HEK293 (cell line): ENCODE measurements at regions not wholly inside any gene's neighbourhood (a gene's known extent, or its start where the extent isn't known, plus 50 kb on each side); places are given as distances from the start of the nearest gene placed in this dataset.

Experiments
- CTCF ChIA-PET: fragments of 350-600 bp; formaldehyde crosslinking; extraction: SDS; loops from one replicate; lab custom pipeline; 2021; ENCODE audit warnings: antibody characterized with exemption; lab: Yijun Ruan, JAX
- POLR2A ChIA-PET: fragments of 300-600 bp; formaldehyde crosslinking; extraction: SDS; loops from one replicate; lab custom pipeline; 2020; ENCODE audit warnings: antibody characterized with exemption, inconsistent platforms; lab: Yijun Ruan, JAX
- H3K27ac ChIP-seq: fragments of 200-500 bp; sonication (Bioruptor generic); 2 replicates; pipeline ENCODE4 v1.5.1; 2014; ENCODE audit warnings: low read depth, low read length, control low read depth, inconsistent platforms; ENCODE audit errors: extremely low read depth
- H3K36me3 ChIP-seq, 2 experiments: fragments of 200-500 bp in 1 of 2; sonication (Bioruptor generic) in 1 of 2; 1 replicate in 1 of 2; 2 replicates in 1 of 2; pipeline ENCODE4 v1.5.1; 2014 to 2017; ENCODE audit warnings: inconsistent platforms in 2 of 2, low read length in 2 of 2; ENCODE audit not compliant: control insufficient read depth in 2 of 2, insufficient read depth in 1 of 2
- H3K4me1 ChIP-seq: fragments of 200-500 bp; sonication (Bioruptor generic); 2 replicates; pipeline ENCODE4 v1.5.1; 2014; ENCODE audit warnings: mild to moderate bottlenecking, low read length, inconsistent platforms; ENCODE audit not compliant: control insufficient read depth, insufficient read depth
- H3K4me3 ChIP-seq: 2 replicates; pipeline ENCODE4 v1.5.1; 2011; ENCODE audit warnings: low read depth, mild to moderate bottlenecking, control low read depth, low read length, moderate library complexity
- H3K9me3 ChIP-seq: fragments of 200-500 bp; sonication (Bioruptor generic); 2 replicates; pipeline ENCODE4 v1.5.1; 2014; ENCODE audit warnings: low read depth, low read length, inconsistent platforms; ENCODE audit not compliant: control insufficient read depth, insufficient read depth
- EGR2 ChIP-seq: fragments of 450-650 bp; formaldehyde crosslinking; IDR thresholded peaks from 2 replicates; pipeline ENCODE4 v1.5.1; 2016; ENCODE audit warnings: low read depth, missing biosample characterization, missing genetic modification characterization
- HOXD13 ChIP-seq: sonication (generic); formaldehyde crosslinking; IDR thresholded peaks from 2 replicates; pipeline ENCODE4 v1.8.0; 2022; ENCODE audit warnings: missing genetic modification reagents, borderline replicate concordance
- IKZF3 ChIP-seq: fragments of 450-650 bp; IDR thresholded peaks from 2 replicates; pipeline ENCODE4 v1.5.0; 2018; ENCODE audit warnings: missing biosample characterization, mild to moderate bottlenecking, missing genetic modification characterization, moderate library complexity
- SETDB1 ChIP-seq: IDR thresholded peaks from one replicate; pipeline ENCODE4 v1.6.1; 2017; ENCODE audit warnings: mild to moderate bottlenecking, low read length, moderate library complexity, mixed read lengths; ENCODE audit not compliant: insufficient read length
- TRIM28 ChIP-seq: IDR thresholded peaks from 2 replicates; pipeline ENCODE4 v1.6.1; 2011; ENCODE audit warnings: low read length, control low read depth, borderline replicate concordance
- TSHZ1 ChIP-seq: fragments of 450-650 bp; formaldehyde crosslinking; IDR thresholded peaks from 2 replicates; pipeline ENCODE4 v1.5.1; 2016; ENCODE audit warnings: missing biosample characterization, missing genetic modification characterization, borderline replicate concordance
- WT1 ChIP-seq: fragments of 450-650 bp; formaldehyde crosslinking; IDR thresholded peaks from 2 replicates; pipeline ENCODE4 v1.5.1; 2016; ENCODE audit warnings: missing biosample characterization, missing genetic modification characterization
- ZBTB20 ChIP-seq: fragments of 450-650 bp; formaldehyde crosslinking; IDR thresholded peaks from 2 replicates; pipeline ENCODE4 v1.5.1; 2016; ENCODE audit warnings: missing biosample characterization, missing genetic modification characterization
- ZBTB44 ChIP-seq: fragments of 450-650 bp; IDR thresholded peaks from 2 replicates; pipeline ENCODE4 v1.5.1; 2018; ENCODE audit warnings: missing biosample characterization, mild to moderate bottlenecking, missing genetic modification characterization
- ZBTB7A ChIP-seq: fragments of 450-650 bp; formaldehyde crosslinking; IDR thresholded peaks from 2 replicates; pipeline ENCODE4 v1.5.1; 2016; ENCODE audit warnings: low read depth, missing biosample characterization, missing genetic modification characterization
- ZNF133 ChIP-seq: fragments of 450-650 bp; formaldehyde crosslinking; IDR thresholded peaks from 2 replicates; pipeline ENCODE4 v1.5.1; 2016; ENCODE audit warnings: missing biosample characterization, missing genetic modification characterization
- ZNF146 ChIP-seq: fragments of 450-650 bp; formaldehyde crosslinking; IDR thresholded peaks from 2 replicates; pipeline ENCODE4 v1.5.1; 2016; ENCODE audit warnings: missing biosample characterization, missing genetic modification characterization
- ZNF157 ChIP-seq: fragments of 450-650 bp; formaldehyde crosslinking; IDR thresholded peaks from 2 replicates; pipeline ENCODE4 v1.5.1; 2016; ENCODE audit warnings: missing biosample characterization, missing genetic modification characterization
- ZNF19 ChIP-seq: fragments of 450-650 bp; formaldehyde crosslinking; IDR thresholded peaks from 2 replicates; pipeline ENCODE4; 2016; ENCODE audit warnings: missing biosample characterization, missing genetic modification characterization, low read depth
- ZNF221 ChIP-seq: fragments of 450-650 bp; formaldehyde crosslinking; IDR thresholded peaks from 2 replicates; pipeline ENCODE4 v1.5.1; 2017; ENCODE audit warnings: missing biosample characterization, missing genetic modification characterization, borderline replicate concordance
- ZNF274 ChIP-seq, 2 experiments: fragments of 200-500 bp in 1 of 2; fragments of 450-650 bp in 1 of 2; sonication (Bioruptor generic) in 1 of 2; formaldehyde crosslinking in 1 of 2; IDR thresholded peaks; 2 replicates each; pipeline versions ENCODE4 v1.5.1 to v1.6.1; 2014 to 2016; ENCODE audit warnings: borderline replicate concordance in 1 of 2, inconsistent platforms in 1 of 2, low read length in 1 of 2, missing biosample characterization in 1 of 2, missing genetic modification characterization in 1 of 2
- ZNF311 ChIP-seq: fragments of 450-650 bp; formaldehyde crosslinking; IDR thresholded peaks from 2 replicates; pipeline ENCODE4 v1.5.1; 2017; ENCODE audit warnings: missing biosample characterization, missing genetic modification characterization, borderline replicate concordance
- ZNF354C ChIP-seq: fragments of 450-650 bp; formaldehyde crosslinking; IDR thresholded peaks from 2 replicates; pipeline ENCODE4 v1.5.1; 2016; ENCODE audit warnings: missing biosample characterization, missing genetic modification characterization, low read depth, borderline replicate concordance
- ZNF426 ChIP-seq: fragments of 450-650 bp; formaldehyde crosslinking; IDR thresholded peaks from 2 replicates; pipeline ENCODE4 v1.5.1; 2017; ENCODE audit warnings: missing biosample characterization, missing genetic modification characterization, mild to moderate bottlenecking, inconsistent platforms, moderate library complexity
- ZNF544 ChIP-seq: fragments of 450-650 bp; formaldehyde crosslinking; IDR thresholded peaks from 2 replicates; pipeline ENCODE4 v1.5.0; 2017; ENCODE audit warnings: missing biosample characterization, missing genetic modification characterization
- ZNF571 ChIP-seq: fragments of 450-650 bp; formaldehyde crosslinking; IDR thresholded peaks from 2 replicates; pipeline ENCODE4 v1.5.0; 2017; ENCODE audit warnings: missing biosample characterization, missing genetic modification characterization
- ZNF701 ChIP-seq: fragments of 450-650 bp; formaldehyde crosslinking; IDR thresholded peaks from 2 replicates; pipeline ENCODE4 v1.5.1; 2016; ENCODE audit warnings: missing biosample characterization, missing genetic modification characterization
- ZNF768 ChIP-seq: fragments of 450-650 bp; formaldehyde crosslinking; IDR thresholded peaks from 2 replicates; pipeline ENCODE4 v1.5.1; 2018; ENCODE audit warnings: missing biosample characterization, mild to moderate bottlenecking, missing genetic modification characterization
- ZNF785 ChIP-seq: fragments of 450-650 bp; formaldehyde crosslinking; IDR thresholded peaks from 2 replicates; pipeline ENCODE4 v1.5.1; 2016; ENCODE audit warnings: missing biosample characterization, missing genetic modification characterization
- ZNF830 ChIP-seq: fragments of 450-650 bp; IDR thresholded peaks from 2 replicates; pipeline ENCODE4 v1.5.0; 2018; ENCODE audit warnings: missing biosample characterization, missing genetic modification characterization, low read depth, mild to moderate bottlenecking, moderate library complexity
- TF ChIP-seq, protein P1 (sequence below): fragments of 450-650 bp; formaldehyde crosslinking; IDR thresholded peaks from 2 replicates; pipeline ENCODE4 v1.5.1; 2016; ENCODE audit warnings: missing biosample characterization, missing genetic modification characterization
- TF ChIP-seq, protein P2 (sequence below): fragments of 450-650 bp; formaldehyde crosslinking; IDR thresholded peaks from 2 replicates; pipeline ENCODE4 v1.5.1; 2016; ENCODE audit warnings: missing biosample characterization, missing genetic modification characterization

DNA sequence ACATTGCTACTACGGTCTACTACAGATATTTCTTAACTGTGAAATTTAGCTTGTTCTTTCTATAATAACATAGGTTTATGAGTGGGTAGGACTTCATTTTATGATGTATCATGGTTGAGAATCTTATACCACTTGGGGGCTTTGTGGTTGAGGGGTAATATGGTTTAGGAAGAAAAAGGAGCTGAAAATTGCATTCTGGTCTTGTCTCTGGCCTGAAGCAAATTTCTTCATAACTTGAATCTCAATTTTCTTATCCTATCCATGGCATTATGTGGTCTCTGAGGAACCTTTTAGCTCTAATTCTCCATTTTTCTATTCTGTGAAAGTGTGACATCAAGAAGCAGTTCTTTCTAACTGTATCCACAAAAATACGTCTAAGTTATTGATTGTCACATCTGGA is 341.0 kb downstream of the SOX2 start:
- POLR2A ChIA-PET: no interaction called here
- H3K27ac ChIP-seq: no peak overlapping the region

DNA sequence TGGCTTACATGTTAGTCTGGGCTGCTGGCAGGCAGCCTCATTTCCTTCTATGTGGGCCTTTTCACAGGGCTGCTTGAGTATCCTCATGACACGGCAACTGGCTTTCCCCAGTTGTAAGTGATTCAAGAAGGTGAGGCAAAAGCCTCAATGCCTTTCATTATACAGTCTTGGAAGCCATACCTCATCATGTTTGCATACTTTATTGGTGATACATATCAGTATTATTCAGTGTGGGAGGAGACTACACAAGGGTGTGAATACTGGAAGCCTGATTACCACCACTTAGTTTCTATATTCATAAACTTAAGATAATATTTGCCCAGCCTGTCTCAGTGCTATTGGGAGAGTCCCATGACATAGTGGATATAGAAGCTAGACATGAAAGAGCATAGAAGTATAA is 346.8 kb downstream of the SOX2 start:
- TF ChIP-seq WT1 (tag by site-specific recombination): no peak
- TF ChIP-seq ZNF19: no peak
- TF ChIP-seq SETDB1: no peak
- no peak for TF ChIP-seq ZNF146 (tag by site-specific recombination)
- TF ChIP-seq ZBTB7A: no peak
- TF ChIP-seq TSHZ1 (tag by site-specific recombination): no peak
- TF ChIP-seq, protein P1, sequence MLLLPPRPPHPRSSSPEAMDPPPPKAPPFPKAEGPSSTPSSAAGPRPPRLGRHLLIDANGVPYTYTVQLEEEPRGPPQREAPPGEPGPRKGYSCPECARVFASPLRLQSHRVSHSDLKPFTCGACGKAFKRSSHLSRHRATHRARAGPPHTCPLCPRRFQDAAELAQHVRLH (tag by site-specific recombination): no peak
- TF ChIP-seq ZNF311: no peak
- TF ChIP-seq ZNF426 (tag by site-specific recombination): no peak
- no peak for TF ChIP-seq ZNF571
- TF ChIP-seq ZNF785: no peak
- TF ChIP-seq ZBTB20: no peak
- no peak for TF ChIP-seq HOXD13 (CRISPR knock-in tag)
- no peak for TF ChIP-seq EGR2 (tag by site-specific recombination)
- no peak for TF ChIP-seq ZNF274 (IDR thresholded peaks at IDR 0.05; ENCODE audit: low read length)
- no peak for TF ChIP-seq ZNF274 (tag by site-specific recombination; IDR thresholded peaks at IDR 0.05; ENCODE audit: borderline replicate concordance)
- TF ChIP-seq ZNF830 (tag by site-specific recombination): no peak

More for the DNA sequence above, 341.0 kb downstream of the SOX2 start:
- CTCF ChIA-PET: interaction anchor here (0.6 kb wide), 1 partner anchor 20 kb away, joined by 3 read pairs; no protein-coding TSS in a partner anchor
- H3K4me1 ChIP-seq: no peaks in the 10 kb centered on the region
- H3K36me3 ChIP-seq: no peaks in the 10 kb centered on the region
- H3K4me3 ChIP-seq: no peak overlapping the region
- H3K9me3 ChIP-seq: no peaks in the 10 kb centered on the region
- TF ChIP-seq, protein P2, sequence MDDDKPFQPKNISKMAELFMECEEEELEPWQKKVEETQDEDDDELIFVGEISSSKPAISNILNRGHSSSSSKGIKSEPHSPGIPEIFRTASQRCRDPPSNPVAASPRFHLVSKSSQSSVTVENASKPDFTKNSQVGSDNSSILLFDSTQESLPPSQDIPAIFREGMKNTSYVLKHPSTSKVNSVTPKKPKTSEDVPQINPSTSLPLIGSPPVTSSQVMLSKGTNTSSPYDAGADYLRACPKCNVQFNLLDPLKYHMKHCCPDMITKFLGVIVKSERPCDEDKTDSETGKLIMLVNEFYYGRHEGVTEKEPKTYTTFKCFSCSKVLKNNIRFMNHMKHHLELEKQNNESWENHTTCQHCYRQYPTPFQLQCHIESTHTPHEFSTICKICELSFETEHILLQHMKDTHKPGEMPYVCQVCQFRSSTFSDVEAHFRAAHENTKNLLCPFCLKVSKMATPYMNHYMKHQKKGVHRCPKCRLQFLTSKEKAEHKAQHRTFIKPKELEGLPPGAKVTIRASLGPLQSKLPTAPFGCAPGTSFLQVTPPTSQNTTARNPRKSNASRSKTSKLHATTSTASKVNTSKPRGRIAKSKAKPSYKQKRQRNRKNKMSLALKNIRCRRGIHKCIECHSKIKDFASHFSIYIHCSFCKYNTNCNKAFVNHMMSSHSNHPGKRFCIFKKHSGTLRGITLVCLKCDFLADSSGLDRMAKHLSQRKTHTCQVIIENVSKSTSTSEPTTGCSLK: no peak
- no peak for TF ChIP-seq ZNF354C
- no peak for TF ChIP-seq IKZF3 (tag by site-specific recombination)
- TF ChIP-seq ZNF157 (tag by site-specific recombination): no peak
- no peak for TF ChIP-seq ZNF221 (tag by site-specific recombination)
- TF ChIP-seq ZNF544: no peak
- TF ChIP-seq TRIM28: no peak
- TF ChIP-seq ZNF768 (tag by site-specific recombination): no peak
- no peak for TF ChIP-seq ZNF701 (tag by site-specific recombination)
- TF ChIP-seq ZBTB44: no peak
- TF ChIP-seq ZNF133: no peak

More for the DNA sequence above, 346.8 kb downstream of the SOX2 start:
- Histone ChIP-seq H3K27ac (no peak overlapping the region), H3K4me1 (no peaks in the 10 kb centered on the region), H3K4me3 (no peak overlapping the region), H3K36me3 (no peaks in the 10 kb centered on the region), H3K9me3 (no peaks in the 10 kb centered on the region)
- ChIA-PET POLR2A (no interaction called here), CTCF (no interaction called here)
